ENCODE measurements at regions not wholly inside any gene's neighbourhood (a gene's known extent, or its start where the extent isn't known, plus 50 kb on each side); places are given as distances from the start of the nearest gene placed in this dataset.
"Not testable (repeated sequence)": the region's sequence is repeated elsewhere in the genome, so short reads cannot be mapped to it uniquely, and the experiment has no call there.

GRCh38 chr10:20593649-20594048, 303.5 kb downstream of the NEBL start:
- Histone ChIP-seq H3K36me3 (ENCODE audit: control insufficient read depth in 2 of 2, insufficient read depth in 2 of 2, low read length in 2 of 2) (no peaks in the 10 kb centered on the region), H3K27me3 (ENCODE audit: control insufficient read depth in 1 of 2, insufficient read depth in 2 of 2, low read length in 2 of 2) (no peaks in the 10 kb centered on the region), H3K27ac (ENCODE audit: low read length) (no peak overlapping the region), H3K4me3 (ENCODE audit: low read length in 2 of 2) (no peak overlapping the region), H3K9ac (ENCODE audit: low read length in 2 of 2) (no peak overlapping the region), H3K9me3 (ENCODE audit: control insufficient read depth in 2 of 2, low read length in 2 of 2) (no peaks in the 10 kb centered on the region), H3K4me1 (ENCODE audit: control insufficient read depth, insufficient read depth, low read length) (peaks cover 5% of the 10 kb centered on the region)

DNA sequence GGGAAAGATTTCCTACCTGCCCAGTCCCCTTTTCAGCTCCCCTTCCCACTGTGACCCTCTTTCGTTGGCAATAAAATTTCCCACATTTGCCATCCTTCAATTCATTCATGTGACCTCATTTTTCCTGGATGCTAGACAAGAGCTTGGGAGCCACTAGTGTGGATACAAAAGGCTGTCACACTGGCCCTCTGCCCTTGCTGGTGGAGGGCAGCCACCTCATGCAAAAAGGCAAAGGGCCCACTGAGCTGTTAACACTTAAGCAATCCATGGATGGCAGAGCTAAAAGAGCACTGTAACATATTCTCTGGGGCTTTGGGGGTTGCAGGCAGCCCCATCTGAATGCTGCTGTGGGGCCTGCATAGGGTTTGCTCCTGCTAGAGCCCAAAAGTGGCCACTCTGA, 315.1 kb downstream of the NEBL start:
- Histone ChIP-seq H3K9me3 (ENCODE audit: control insufficient read depth in 2 of 2, low read length in 2 of 2) (peaks cover 0 to 7% of the 10 kb centered on the region in 2 donors), H3K27me3 (ENCODE audit: control insufficient read depth in 1 of 2, insufficient read depth in 2 of 2, low read length in 2 of 2) (no peaks in the 10 kb centered on the region), H3K27ac (ENCODE audit: low read length) (no peak overlapping the region), H3K36me3 (ENCODE audit: control insufficient read depth in 2 of 2, insufficient read depth in 2 of 2, low read length in 2 of 2) (no peaks in the 10 kb centered on the region), H3K4me3 (ENCODE audit: low read length in 2 of 2) (no peak overlapping the region), H3K9ac (ENCODE audit: low read length in 2 of 2) (no peak overlapping the region), H3K4me1 (ENCODE audit: control insufficient read depth, insufficient read depth, low read length) (no peaks in the 10 kb centered on the region)

DNA sequence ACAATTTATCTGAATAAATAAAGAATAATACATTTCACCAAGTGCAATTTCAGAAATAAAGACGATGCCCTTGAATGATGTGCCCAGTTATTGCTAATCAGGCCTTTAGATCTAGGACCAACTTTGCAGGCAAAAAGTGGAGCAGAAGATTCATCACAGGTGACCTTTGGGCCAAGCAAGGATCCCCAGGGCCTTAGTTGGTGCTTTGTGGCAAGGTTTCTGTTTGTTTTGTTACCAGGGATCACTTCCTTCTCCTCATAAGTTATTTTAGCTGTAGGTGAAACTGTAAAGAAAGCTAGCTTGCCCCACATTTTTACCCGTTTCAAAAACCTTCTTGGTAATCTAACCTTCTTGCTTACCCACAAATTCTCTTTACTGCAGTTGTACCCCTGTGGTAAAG, 323.2 kb downstream of the NEBL start:
- Histone ChIP-seq H3K9me3 (ENCODE audit: control insufficient read depth in 2 of 2, low read length in 2 of 2) (no peaks in the 10 kb centered on the region), H3K36me3 (ENCODE audit: control insufficient read depth in 2 of 2, insufficient read depth in 2 of 2, low read length in 2 of 2) (no peaks in the 10 kb centered on the region), H3K27ac (ENCODE audit: low read length) (no peak overlapping the region), H3K4me1 (ENCODE audit: control insufficient read depth, insufficient read depth, low read length) (no peaks in the 10 kb centered on the region), H3K9ac (ENCODE audit: low read length in 2 of 2) (no peak overlapping the region), H3K27me3 (ENCODE audit: control insufficient read depth in 1 of 2, insufficient read depth in 2 of 2, low read length in 2 of 2) (no peaks in the 10 kb centered on the region), H3K4me3 (ENCODE audit: low read length in 2 of 2) (no peak overlapping the region)

GRCh38 chr10:20555990-20556389, 341.1 kb downstream of the NEBL start:
- not testable (repeated sequence) for H3K9ac ChIP-seq (ENCODE audit: low read length in 2 of 2); H3K27ac ChIP-seq (ENCODE audit: low read length); H3K4me3 ChIP-seq (ENCODE audit: low read length in 2 of 2); H3K36me3 ChIP-seq (ENCODE audit: control insufficient read depth in 2 of 2, insufficient read depth in 2 of 2, low read length in 2 of 2); H3K4me1 ChIP-seq (ENCODE audit: control insufficient read depth, insufficient read depth, low read length); H3K9me3 ChIP-seq (ENCODE audit: control insufficient read depth in 2 of 2, low read length in 2 of 2); H3K27me3 ChIP-seq (ENCODE audit: control insufficient read depth in 1 of 2, insufficient read depth in 2 of 2, low read length in 2 of 2)

- no peaks in the 10 kb centered on the region for H3K9me3 ChIP-seq (ENCODE audit: control insufficient read depth in 2 of 2, low read length in 2 of 2)
- H3K9ac ChIP-seq (ENCODE audit: low read length in 2 of 2), result no peak overlapping the region
- H3K27ac ChIP-seq (ENCODE audit: low read length), result no peak overlapping the region
- no peaks in the 10 kb centered on the region for H3K36me3 ChIP-seq (ENCODE audit: control insufficient read depth in 2 of 2, insufficient read depth in 2 of 2, low read length in 2 of 2)
- H3K27me3 ChIP-seq (ENCODE audit: control insufficient read depth in 1 of 2, insufficient read depth in 2 of 2, low read length in 2 of 2), result no peaks in the 10 kb centered on the region
- no peak overlapping the region for H3K4me3 ChIP-seq (ENCODE audit: low read length in 2 of 2)
- peaks cover 3% of the 10 kb centered on the region for H3K4me1 ChIP-seq (ENCODE audit: control insufficient read depth, insufficient read depth, low read length)
These were observed 344.7 kb downstream of the NEBL start for GRCh38 chr10:20552382-20552781.

GRCh38 chr10:20551761-20552160, 345.4 kb downstream of the NEBL start:
- H3K4me1 ChIP-seq (ENCODE audit: control insufficient read depth, insufficient read depth, low read length), result peaks cover 3% of the 10 kb centered on the region
- H3K9me3 ChIP-seq (ENCODE audit: control insufficient read depth in 2 of 2, low read length in 2 of 2), result no peaks in the 10 kb centered on the region
- H3K27me3 ChIP-seq (ENCODE audit: control insufficient read depth in 1 of 2, insufficient read depth in 2 of 2, low read length in 2 of 2), result no peaks in the 10 kb centered on the region
- no peaks in the 10 kb centered on the region for H3K36me3 ChIP-seq (ENCODE audit: control insufficient read depth in 2 of 2, insufficient read depth in 2 of 2, low read length in 2 of 2)
- H3K9ac ChIP-seq (ENCODE audit: low read length in 2 of 2), result no peak overlapping the region
- H3K27ac ChIP-seq (ENCODE audit: low read length), result no peak overlapping the region
- H3K4me3 ChIP-seq (ENCODE audit: low read length in 2 of 2), result no peak overlapping the region

DNA sequence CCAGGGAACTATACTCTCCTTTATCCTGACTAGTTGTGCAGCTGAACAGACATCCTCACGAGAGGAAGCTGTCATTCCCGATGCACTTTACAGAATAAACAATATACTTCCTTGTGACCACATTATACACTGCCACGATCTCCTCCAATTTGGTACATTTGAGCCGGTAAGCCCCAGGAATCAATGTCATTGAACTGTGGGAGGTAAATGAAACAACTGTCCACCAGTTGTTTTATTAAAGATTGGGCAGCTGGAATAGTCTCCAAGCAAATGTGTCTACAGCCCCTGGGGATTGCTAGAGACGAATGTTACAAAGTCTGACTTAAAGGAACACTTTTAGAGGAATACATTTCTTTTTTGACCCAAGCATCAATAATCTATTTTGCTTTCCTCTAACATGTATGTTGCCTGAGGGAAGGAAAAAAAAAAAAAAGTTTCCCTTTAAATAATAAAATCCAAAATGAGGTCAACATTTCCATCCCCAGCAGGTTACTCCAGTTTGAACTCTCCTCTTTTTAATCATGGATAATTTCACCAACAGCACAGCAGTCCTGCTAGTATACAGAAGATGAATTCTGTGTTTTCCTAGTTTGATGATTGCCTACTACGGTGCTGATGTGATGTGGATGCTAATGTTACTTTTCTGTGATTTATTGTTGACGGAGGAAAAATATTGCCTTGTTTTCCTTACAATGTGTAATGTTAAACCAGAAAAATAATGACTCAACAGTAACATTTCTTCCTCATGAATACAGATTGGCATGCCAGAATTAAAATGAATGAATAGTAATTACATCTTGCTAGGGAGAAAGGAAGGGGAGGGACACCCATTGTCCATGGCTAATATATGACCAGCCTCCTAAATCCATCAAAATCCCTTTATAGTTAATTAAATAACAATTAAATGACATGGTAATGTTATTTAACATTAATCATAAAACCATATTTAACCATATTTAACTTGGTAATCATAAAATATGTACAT, 360.9 kb downstream of the NEBL start:
- Histone ChIP-seq H3K27ac (ENCODE audit: low read length) (no peak overlapping the region), H3K36me3 (ENCODE audit: control insufficient read depth in 2 of 2, insufficient read depth in 2 of 2, low read length in 2 of 2) (no peaks in the 10 kb centered on the region), H3K4me3 (ENCODE audit: low read length in 2 of 2) (no peak overlapping the region), H3K9ac (ENCODE audit: low read length in 2 of 2) (no peak overlapping the region), H3K9me3 (ENCODE audit: control insufficient read depth in 2 of 2, low read length in 2 of 2) (no peaks in the 10 kb centered on the region), H3K4me1 (ENCODE audit: control insufficient read depth, insufficient read depth, low read length) (no peaks in the 10 kb centered on the region), H3K27me3 (ENCODE audit: control insufficient read depth in 1 of 2, insufficient read depth in 2 of 2, low read length in 2 of 2) (no peaks in the 10 kb centered on the region)

DNA sequence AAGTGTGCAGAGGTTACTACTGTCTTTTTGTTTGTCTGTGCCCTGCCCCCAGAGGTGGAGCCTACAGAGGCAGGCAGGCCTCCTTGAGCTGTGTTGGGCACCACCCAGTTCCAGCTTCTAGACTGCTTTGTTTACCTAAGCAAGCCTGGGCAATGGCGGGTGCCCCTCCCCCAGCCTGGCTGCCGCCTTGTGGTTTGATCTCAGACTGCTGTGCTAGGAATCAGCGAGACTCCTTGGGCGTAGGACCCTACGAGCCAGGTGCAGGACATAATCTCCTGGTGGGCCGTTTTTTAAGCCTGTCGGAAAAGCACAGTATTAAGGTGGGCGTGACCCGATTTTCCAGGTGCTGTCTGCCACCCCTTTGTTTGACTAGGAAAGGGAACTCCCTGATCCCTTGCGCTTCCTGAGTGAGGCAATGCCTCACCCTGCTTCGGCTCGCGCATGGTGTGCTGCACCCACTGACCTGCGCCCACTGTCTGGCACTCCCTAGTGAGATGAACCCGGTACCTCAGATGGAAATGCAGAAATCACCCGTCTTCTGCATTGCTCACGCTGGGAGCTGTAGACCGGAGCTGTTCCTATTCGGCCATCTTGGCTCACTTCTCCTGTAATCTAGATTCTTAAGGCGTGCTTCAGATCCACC, 365.7 kb downstream of the NEBL start:
- H3K36me3 ChIP-seq (ENCODE audit: control insufficient read depth in 2 of 2, insufficient read depth in 2 of 2, low read length in 2 of 2); H3K9me3 ChIP-seq (ENCODE audit: control insufficient read depth in 2 of 2, low read length in 2 of 2); H3K4me1 ChIP-seq (ENCODE audit: control insufficient read depth, insufficient read depth, low read length); H3K9ac ChIP-seq (ENCODE audit: low read length in 2 of 2); H3K27ac ChIP-seq (ENCODE audit: low read length); H3K4me3 ChIP-seq (ENCODE audit: low read length in 2 of 2); H3K27me3 ChIP-seq (ENCODE audit: control insufficient read depth in 1 of 2, insufficient read depth in 2 of 2, low read length in 2 of 2): not testable (repeated sequence)

- no peak overlapping the region for H3K9ac ChIP-seq (ENCODE audit: low read length in 2 of 2)
- no peaks in the 10 kb centered on the region for H3K36me3 ChIP-seq (ENCODE audit: control insufficient read depth in 2 of 2, insufficient read depth in 2 of 2, low read length in 2 of 2)
- H3K4me3 ChIP-seq (ENCODE audit: low read length in 2 of 2), result no peak overlapping the region
- no peaks in the 10 kb centered on the region for H3K27me3 ChIP-seq (ENCODE audit: control insufficient read depth in 1 of 2, insufficient read depth in 2 of 2, low read length in 2 of 2)
- no peak overlapping the region for H3K27ac ChIP-seq (ENCODE audit: low read length)
- no peaks in the 10 kb centered on the region for H3K4me1 ChIP-seq (ENCODE audit: control insufficient read depth, insufficient read depth, low read length)
- peaks cover 0 to 1% of the 10 kb centered on the region in 2 donors for H3K9me3 ChIP-seq (ENCODE audit: control insufficient read depth in 2 of 2, low read length in 2 of 2)
These were observed 375.9 kb downstream of the NEBL start for GRCh38 chr10:20521186-20521585.

- Histone ChIP-seq H3K9me3 (ENCODE audit: control insufficient read depth in 2 of 2, low read length in 2 of 2) (peaks cover 0 to 3% of the 10 kb centered on the region in 2 donors), H3K4me3 (ENCODE audit: low read length in 2 of 2) (no peak overlapping the region)
These were observed 381.5 kb downstream of the NEBL start for GRCh38 chr10:20515654-20516053.

DNA sequence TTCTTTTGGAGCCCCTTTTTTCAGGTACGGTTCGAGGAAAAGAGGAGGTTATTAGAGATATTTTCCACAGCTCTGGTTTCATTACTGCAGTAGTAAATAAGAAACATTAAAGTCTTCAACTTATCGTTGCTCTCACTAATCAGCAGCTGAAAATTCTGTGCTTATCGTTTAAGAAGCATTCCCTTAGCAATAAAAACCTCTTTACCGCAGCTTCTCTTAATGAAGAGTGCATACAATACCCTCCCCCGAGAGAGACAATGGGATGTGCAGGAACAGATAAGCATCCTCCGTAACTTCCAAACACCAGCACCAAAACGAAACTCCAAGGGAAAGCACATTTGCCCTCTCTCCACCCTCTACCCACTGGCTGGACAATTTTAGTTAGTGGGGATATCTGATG, 384.5 kb downstream of the NEBL start:
- Histone ChIP-seq H3K9me3 (ENCODE audit: control insufficient read depth in 2 of 2, low read length in 2 of 2) (peaks cover 3 to 4% of the 10 kb centered on the region in 2 donors), H3K4me1 (ENCODE audit: control insufficient read depth, insufficient read depth, low read length) (no peaks in the 10 kb centered on the region), H3K27me3 (ENCODE audit: control insufficient read depth in 1 of 2, insufficient read depth in 2 of 2, low read length in 2 of 2) (no peaks in the 10 kb centered on the region), H3K4me3 (ENCODE audit: low read length in 2 of 2) (no peak overlapping the region), H3K9ac (ENCODE audit: low read length in 2 of 2) (no peak overlapping the region), H3K27ac (ENCODE audit: low read length) (no peak overlapping the region), H3K36me3 (ENCODE audit: control insufficient read depth in 2 of 2, insufficient read depth in 2 of 2, low read length in 2 of 2) (no peaks in the 10 kb centered on the region)

More at GRCh38 chr10:20515654-20516053, 381.5 kb downstream of the NEBL start:
- Histone ChIP-seq H3K4me1 (ENCODE audit: control insufficient read depth, insufficient read depth, low read length) (no peaks in the 10 kb centered on the region), H3K27ac (ENCODE audit: low read length) (no peak overlapping the region), H3K27me3 (ENCODE audit: control insufficient read depth in 1 of 2, insufficient read depth in 2 of 2, low read length in 2 of 2) (no peaks in the 10 kb centered on the region), H3K9ac (ENCODE audit: low read length in 2 of 2) (no peak overlapping the region), H3K36me3 (ENCODE audit: control insufficient read depth in 2 of 2, insufficient read depth in 2 of 2, low read length in 2 of 2) (no peaks in the 10 kb centered on the region)

All from stomach smooth muscle (tissue), 2 donors.